Heart right ventricle (tissue), 16 donors: ENCODE measurements at regions not wholly inside any gene's neighbourhood (a gene's known extent, or its start where the extent isn't known, plus 50 kb on each side); places are given as distances from the start of the nearest gene placed in this dataset.

Experiments
- ATAC-seq, 8 donors: fragments of 200-7000 bp; cut with Tn5 transposase; one replicate each; pipeline ENCODE4 v1.9.1; 2020; ENCODE audit warnings: mild to moderate bottlenecking in 8 of 8, moderate library complexity in 8 of 8, moderate number of reproducible peaks in 1 of 8
- DNase-seq, 2 donors: peaks; one replicate each; pipeline ENCODE4 v3.0.0-alpha.2; 2020
- H3K27ac ChIP-seq, 10 donors: fragments of 200-600 bp; sonication (generic) in 2 of 10; one replicate each; pipeline versions ENCODE4 v1.5.0 to v1.8.0; 2020 to 2022; ENCODE audit warnings: mild to moderate bottlenecking in 3 of 10
- H3K27me3 ChIP-seq, 7 donors: fragments of 200-600 bp; one replicate each; pipeline ENCODE4 v1.8.0; 2021 to 2022; ENCODE audit warnings: mild to moderate bottlenecking in 2 of 7
- H3K36me3 ChIP-seq, 9 donors: fragments of 200-600 bp; sonication (generic) in 1 of 9; one replicate each; pipeline versions ENCODE4 v1.5.0 to v1.8.0; 2020 to 2022; ENCODE audit warnings: mild to moderate bottlenecking in 2 of 9
- H3K4me1 ChIP-seq, 9 donors: fragments of 200-600 bp; sonication (generic) in 1 of 9; one replicate each; pipeline versions ENCODE4 v1.5.0 to v1.8.0; 2020 to 2022; ENCODE audit warnings: mild to moderate bottlenecking in 4 of 9
- H3K4me3 ChIP-seq, 10 donors: fragments of 200-600 bp; sonication (generic) in 2 of 10; one replicate each; pipeline versions ENCODE4 v1.5.0 to v1.8.0; 2020 to 2022; ENCODE audit warnings: mild to moderate bottlenecking in 7 of 10, moderate library complexity in 2 of 10
- H3K9me3 ChIP-seq, 11 donors: fragments of 200-600 bp in 10 of 11; sonication (generic) in 2 of 11; one replicate each; pipeline versions ENCODE4 v1.5.0 to v1.8.0; 2013 to 2022; ENCODE audit warnings: mild to moderate bottlenecking in 2 of 11, control low read depth in 1 of 11, moderate library complexity in 1 of 11
- WGBS, 2 donors: extraction: QIAGEN DNeasy Blood & Tissue Kit; methylation state at CpG; one replicate each; pipeline ENCODE4 v1.1.7; 2013; ENCODE audit warnings: inconsistent platforms in 1 of 2; 5-methylcytosine and 5-hydroxymethylcytosine counted together
- intact Hi-C, 10 donors: fragments of 100-400 bp; cut with DNase I; formaldehyde crosslinking; loops; one replicate each; pipeline versions ENCODE4 v1.11.1 to v1.14.2; 2022
- TF ChIP-seq, protein P1 (sequence below), 9 donors: fragments of 200-600 bp; sonication (generic) in 2 of 9; IDR thresholded peaks; one replicate each; pipeline versions ENCODE4 v1.5.0 to v1.8.0; 2021 to 2022; ENCODE audit warnings: antibody characterized with exemption in 9 of 9, mild to moderate bottlenecking in 5 of 9, moderate library complexity in 1 of 9
- donor health status: Arrhythmogenic right ventricular cardiomyopathy.
- donor health status: ischemic (EF 13 %, LVEDD 7.1; RV severe dilation, severe dysfunction).
- donor health status: healthy with polysubstance abuse.
- donor health status: DM: no; HTN: yes; CAD: no.
- donor health status: DM: no; HTN: no; CAD: no.
- donor health status: ischemic (EF 25% LVEDD 6.9; RV normal size, moderate dysfunction).
- donor health status: ischemic (EF 25% LVEDD 5.7; RV mildly dilated, moderate dysfunction).
- donor health status: healthy.
- donor health status: DM: yes; HTN: yes; CAD: no.
- donor health status: Ischemic cardiomyopathy.
- donor health status: ischemic (EF 35%, LVEDD 5.7; RV mildly dilated, moderate dysfunction).
- donor health status: nonischemic (EF 11% LVEDD 7.7; RV severe dilation, severe dysfunction).
- donor health status: DM: yes; HTN: yes; CAD: no.
- donor health status: PGD.
- donor health status: ischemic (EF 29% LVEDD 5.4; RV normal size, mild dysfunction).
- donor health status: nonischemic (EF 23%, LVEDD 6.1; RV moderate dilation, normal function).

DNA sequence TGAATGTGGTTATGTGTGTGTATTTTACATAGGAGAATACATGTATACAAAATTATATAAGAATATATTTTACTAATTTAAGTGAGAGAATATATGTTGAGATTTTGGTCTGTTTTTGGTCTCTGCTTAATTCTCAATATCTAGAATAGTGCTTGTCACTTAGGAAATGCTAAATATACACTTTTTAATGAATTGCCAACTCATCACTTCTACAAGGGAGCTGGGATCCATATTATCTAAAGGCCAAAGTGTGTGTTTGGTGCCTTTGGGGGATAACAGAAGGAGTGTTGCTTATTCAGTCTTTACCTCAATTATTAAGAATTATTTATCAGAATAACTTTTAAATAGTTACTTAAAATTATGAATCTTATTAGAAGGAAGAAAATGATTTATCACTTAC, 1304.8 kb downstream of the HACE1 start:
- Histone ChIP-seq H3K36me3 (no peaks in the 10 kb centered on the region), H3K4me1 (no peaks in the 10 kb centered on the region), H3K9me3 (peaks cover 0 to 9% (median 0%) of the 10 kb centered on the region in 11 donors), H3K27me3 (no peaks in the 10 kb centered on the region), H3K27ac (no peak overlapping the region), H3K4me3 (no peak overlapping the region)
- intact Hi-C loops, result no loop called here
- no peak for DNase-seq
- no peak for ATAC-seq
- TF ChIP-seq, protein P1, sequence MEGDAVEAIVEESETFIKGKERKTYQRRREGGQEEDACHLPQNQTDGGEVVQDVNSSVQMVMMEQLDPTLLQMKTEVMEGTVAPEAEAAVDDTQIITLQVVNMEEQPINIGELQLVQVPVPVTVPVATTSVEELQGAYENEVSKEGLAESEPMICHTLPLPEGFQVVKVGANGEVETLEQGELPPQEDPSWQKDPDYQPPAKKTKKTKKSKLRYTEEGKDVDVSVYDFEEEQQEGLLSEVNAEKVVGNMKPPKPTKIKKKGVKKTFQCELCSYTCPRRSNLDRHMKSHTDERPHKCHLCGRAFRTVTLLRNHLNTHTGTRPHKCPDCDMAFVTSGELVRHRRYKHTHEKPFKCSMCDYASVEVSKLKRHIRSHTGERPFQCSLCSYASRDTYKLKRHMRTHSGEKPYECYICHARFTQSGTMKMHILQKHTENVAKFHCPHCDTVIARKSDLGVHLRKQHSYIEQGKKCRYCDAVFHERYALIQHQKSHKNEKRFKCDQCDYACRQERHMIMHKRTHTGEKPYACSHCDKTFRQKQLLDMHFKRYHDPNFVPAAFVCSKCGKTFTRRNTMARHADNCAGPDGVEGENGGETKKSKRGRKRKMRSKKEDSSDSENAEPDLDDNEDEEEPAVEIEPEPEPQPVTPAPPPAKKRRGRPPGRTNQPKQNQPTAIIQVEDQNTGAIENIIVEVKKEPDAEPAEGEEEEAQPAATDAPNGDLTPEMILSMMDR (IDR thresholded peaks at IDR 0.05), result no peak

DNA sequence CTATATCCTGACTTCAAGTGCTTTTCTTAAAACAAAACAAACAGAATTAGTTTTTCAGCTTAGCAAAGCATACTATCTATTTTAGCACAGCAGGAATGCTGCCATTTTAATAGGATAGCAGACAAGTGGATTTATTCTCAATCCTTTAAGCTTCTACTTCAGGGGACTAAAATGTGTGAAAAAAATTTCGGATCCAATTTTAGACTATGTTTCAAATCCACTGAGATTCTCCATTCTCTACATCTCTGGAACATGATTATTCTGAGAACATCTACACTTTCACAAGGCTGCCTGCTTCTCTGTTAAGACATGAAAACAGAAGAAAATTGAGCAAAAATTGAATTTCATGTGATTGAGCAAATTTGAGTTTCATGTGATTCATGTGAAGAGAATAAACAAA, 1321.3 kb downstream of the HACE1 start:
- Histone ChIP-seq H3K36me3 (no peaks in the 10 kb centered on the region), H3K27ac (no peak overlapping the region), H3K27me3 (no peaks in the 10 kb centered on the region), H3K4me1 (no peaks in the 10 kb centered on the region), H3K9me3 (no peaks in the 10 kb centered on the region), H3K4me3 (no peak overlapping the region)
- ATAC-seq (no peak), DNase-seq (no peak)
- intact Hi-C loops, result no loop called here
- WGBS, 2 donors, result 51 to 68% methylated on average over 1 of the region's 1 CpG
- TF ChIP-seq, protein P1 (IDR thresholded peaks at IDR 0.05), result no peak

DNA sequence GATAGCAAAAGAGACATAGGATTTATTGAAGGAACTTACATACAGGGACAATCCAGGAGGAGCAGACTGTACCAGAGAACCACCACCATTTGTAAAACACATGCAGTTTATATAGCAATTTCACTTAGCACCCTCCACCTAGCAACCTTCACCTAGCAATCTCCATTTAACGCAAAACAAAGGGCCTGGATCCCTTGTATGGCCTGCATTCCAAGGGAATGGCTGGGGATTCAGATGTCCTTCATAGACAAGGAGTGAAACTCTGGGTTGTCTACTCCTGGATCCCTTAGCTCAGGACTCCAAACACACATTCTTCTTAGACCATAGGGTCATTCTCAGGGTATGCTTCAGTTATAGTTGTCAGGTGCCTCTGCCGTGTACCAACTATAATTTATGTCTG, 1324.9 kb downstream of the HACE1 start:
- TF ChIP-seq, protein P1 (IDR thresholded peaks at IDR 0.05), result no peak
- 82 to 92% methylated on average over 2 of the region's 2 CpGs for WGBS, 2 donors
- H3K27me3 ChIP-seq, result no peaks in the 10 kb centered on the region
- H3K4me3 ChIP-seq, result no peak overlapping the region
- H3K4me1 ChIP-seq, result no peaks in the 10 kb centered on the region
- DNase-seq, result no peak
- peaks cover 0 to 4% (median 0%) of the 10 kb centered on the region in 11 donors for H3K9me3 ChIP-seq
- intact Hi-C loops, result no loop called here
- ATAC-seq, result no peak
- H3K36me3 ChIP-seq, result no peaks in the 10 kb centered on the region
- H3K27ac ChIP-seq, result no peak overlapping the region

DNA sequence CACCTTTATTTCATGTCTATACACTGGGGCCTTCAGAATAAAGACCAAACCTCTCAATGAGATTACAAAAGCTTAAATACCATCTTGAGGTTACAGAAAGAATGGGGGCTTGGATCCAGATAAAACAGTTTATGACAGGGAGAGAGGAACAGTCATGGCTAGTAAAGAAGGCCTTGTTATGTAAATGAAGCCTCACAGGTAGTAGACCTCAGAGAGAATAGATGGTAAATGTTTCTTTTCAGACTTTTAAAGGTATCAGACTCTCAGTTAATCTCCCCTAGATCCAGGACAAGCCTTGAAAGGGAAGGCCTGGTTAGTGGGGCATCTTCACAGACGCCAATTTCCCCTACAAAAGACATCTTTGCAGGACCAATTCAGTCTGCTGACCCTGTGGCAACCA, 1325.6 kb downstream of the HACE1 start:
- Histone ChIP-seq H3K4me1 (no peaks in the 10 kb centered on the region), H3K27me3 (no peaks in the 10 kb centered on the region), H3K27ac (no peak overlapping the region), H3K9me3 (peaks cover 0 to 4% (median 0%) of the 10 kb centered on the region in 11 donors), H3K4me3 (no peak overlapping the region), H3K36me3 (no peaks in the 10 kb centered on the region)
- no peak for DNase-seq
- no peak for ATAC-seq
- intact Hi-C loops, result no loop called here
- TF ChIP-seq, protein P1 (IDR thresholded peaks at IDR 0.05), result no peak
- WGBS, 2 donors, result 65 to 68% methylated on average over 1 of the region's 1 CpG

DNA sequence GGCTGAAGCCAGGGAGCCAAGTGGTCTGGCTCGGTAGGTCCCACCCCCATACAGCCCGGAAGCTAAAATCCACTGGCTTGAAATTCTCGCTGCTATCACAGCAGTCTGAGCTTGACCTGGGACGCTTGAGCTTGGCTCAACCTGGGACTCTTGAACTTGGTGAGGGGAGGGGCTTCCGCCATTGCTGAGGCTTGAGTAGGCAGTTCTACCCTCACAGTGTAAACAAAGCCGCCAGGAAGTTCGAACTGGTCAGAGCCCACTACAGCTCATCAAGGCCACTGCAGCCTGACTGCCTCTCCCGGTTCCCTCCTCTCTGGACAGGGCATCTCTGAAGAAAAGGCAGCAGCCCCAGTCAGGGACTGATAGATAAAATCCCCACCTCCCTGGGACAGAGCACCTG, 1337.7 kb downstream of the HACE1 start:
- no peak for DNase-seq
- Histone ChIP-seq H3K36me3 (no peaks in the 10 kb centered on the region), H3K27ac (no peak overlapping the region)

More for the DNA sequence above, 1337.7 kb downstream of the HACE1 start:
- Histone ChIP-seq H3K9me3 (peaks cover 0 to 19% (median 0%) of the 10 kb centered on the region in 11 donors), H3K4me1 (no peaks in the 10 kb centered on the region), H3K4me3 (no peak overlapping the region), H3K27me3 (no peaks in the 10 kb centered on the region)
- TF ChIP-seq, protein P1 (IDR thresholded peaks at IDR 0.05), result no peak
- intact Hi-C loops, result no loop called here
- no peak for ATAC-seq
- 82 to 83% methylated on average over 8 of the region's 8 CpGs for WGBS, 2 donors
